OCI-LY7 (cell line): ENCODE measurements at regions not wholly inside any gene's neighbourhood (a gene's known extent, or its start where the extent isn't known, plus 50 kb on each side); places are given as distances from the start of the nearest gene placed in this dataset.

Experiments
- BruUV-seq: library from RNA; stranded (reverse); fragments of 400-500 nt; replicated peaks from 2 replicates; lab custom pipeline; 2021; lab: Mats Ljungman, UMichigan
- CTCF ChIA-PET: fragments of 300-600 bp; sonication (Branson Sonifier 250); formaldehyde crosslinking; loops from one replicate; lab custom pipeline; 2022; ENCODE audit warnings: antibody characterized with exemption; ENCODE audit not compliant: unreplicated experiment; lab: Charles Lee
- POLR2A ChIA-PET: fragments of 300-600 bp; sonication (Branson Sonifier 250); formaldehyde crosslinking; loops from one replicate; lab custom pipeline; 2022; ENCODE audit warnings: antibody characterized with exemption; lab: Charles Lee
- DNase-seq: peaks from one replicate; pipeline ENCODE4 v3.0.0-alpha.2; 2015; ENCODE audit warnings: low spot score
- H2AFZ ChIP-seq: fragments of 200-600 bp; sonication (generic), shearing (Covaris generic); 2 replicates; pipeline ENCODE4 v1.6.1; 2014; ENCODE audit warnings: mild to moderate bottlenecking, antibody characterized with exemption, low read length, moderate library complexity
- H3K27ac ChIP-seq: fragments of 200-600 bp; sonication (generic); 2 replicates; pipeline ENCODE4 v1.5.1; 2014; ENCODE audit warnings: mixed run types, low read depth, mild to moderate bottlenecking, moderate library complexity, low read length, inconsistent platforms; ENCODE audit not compliant: poor library complexity, severe bottlenecking
- H3K36me3 ChIP-seq: fragments of 200-600 bp; sonication (generic); 2 replicates; pipeline ENCODE4 v1.6.1; 2014; ENCODE audit warnings: mild to moderate bottlenecking, antibody characterized with exemption, low read length, moderate library complexity, mixed read lengths; ENCODE audit not compliant: insufficient read depth
- H3K4me1 ChIP-seq: fragments of 200-600 bp; sonication (generic); 2 replicates; pipeline ENCODE4 v1.5.1; 2014; ENCODE audit warnings: mild to moderate bottlenecking, low read length; ENCODE audit not compliant: insufficient read depth, poor library complexity, severe bottlenecking
- H3K4me2 ChIP-seq: fragments of 200-600 bp; sonication (generic); 2 replicates; pipeline ENCODE4 v1.6.1; 2014; ENCODE audit warnings: mild to moderate bottlenecking, low read length
- H3K4me3 ChIP-seq: fragments of 200-600 bp; sonication (generic); 2 replicates; pipeline ENCODE4 v1.5.1; 2014; ENCODE audit warnings: mild to moderate bottlenecking, low read depth, low read length; ENCODE audit not compliant: poor library complexity, severe bottlenecking
- H3K79me2 ChIP-seq: fragments of 200-600 bp; sonication (generic); 2 replicates; pipeline ENCODE4 v1.6.1; 2016; ENCODE audit warnings: low read depth, mild to moderate bottlenecking, low read length, moderate library complexity, mixed read lengths; ENCODE audit not compliant: insufficient read depth
- H3K9me2 ChIP-seq: fragments of 200-600 bp; sonication (generic); 2 replicates; pipeline ENCODE4 v1.6.1; 2016; ENCODE audit warnings: mild to moderate bottlenecking, low read length, mixed read lengths; ENCODE audit not compliant: insufficient read depth
- H3K9me3 ChIP-seq: fragments of 200-600 bp; sonication (generic); 2 replicates; pipeline ENCODE4 v1.6.1; 2014; ENCODE audit warnings: mild to moderate bottlenecking, mixed run types, low read length, mixed read lengths
- H4K20me1 ChIP-seq: fragments of 200-600 bp; sonication (generic); 2 replicates; pipeline ENCODE4 v1.6.1; 2014; ENCODE audit warnings: mild to moderate bottlenecking, antibody characterized with exemption, low read length, moderate library complexity, mixed read lengths; ENCODE audit not compliant: insufficient read depth
- EZH2phosphoT487 ChIP-seq: fragments of 200-600 bp; sonication (generic); IDR thresholded peaks from 2 replicates; pipeline ENCODE4 v1.6.1; 2018; ENCODE audit warnings: low read depth, borderline replicate concordance, mild to moderate bottlenecking, mixed run types, antibody characterized with exemption, low read length, moderate library complexity, mixed read lengths
- intact Hi-C: fragments of 100-400 bp; cut with micrococcal nuclease; formaldehyde crosslinking; loops from one replicate; pipeline ENCODE4 v1.10.0; 2022; ENCODE audit not compliant: unreplicated experiment
- TF ChIP-seq, protein P1 (sequence below): fragments of 200-600 bp; sonication (generic); conservative IDR thresholded peaks from 2 replicates; pipeline ENCODE4 v1.5.1; 2014; ENCODE audit warnings: mild to moderate bottlenecking, antibody characterized with exemption, low read length, moderate library complexity, mixed read lengths

GRCh38 chr11:109981031-109981636 is 112.1 kb upstream of the ZC3H12C start:
- TF ChIP-seq, protein P1, sequence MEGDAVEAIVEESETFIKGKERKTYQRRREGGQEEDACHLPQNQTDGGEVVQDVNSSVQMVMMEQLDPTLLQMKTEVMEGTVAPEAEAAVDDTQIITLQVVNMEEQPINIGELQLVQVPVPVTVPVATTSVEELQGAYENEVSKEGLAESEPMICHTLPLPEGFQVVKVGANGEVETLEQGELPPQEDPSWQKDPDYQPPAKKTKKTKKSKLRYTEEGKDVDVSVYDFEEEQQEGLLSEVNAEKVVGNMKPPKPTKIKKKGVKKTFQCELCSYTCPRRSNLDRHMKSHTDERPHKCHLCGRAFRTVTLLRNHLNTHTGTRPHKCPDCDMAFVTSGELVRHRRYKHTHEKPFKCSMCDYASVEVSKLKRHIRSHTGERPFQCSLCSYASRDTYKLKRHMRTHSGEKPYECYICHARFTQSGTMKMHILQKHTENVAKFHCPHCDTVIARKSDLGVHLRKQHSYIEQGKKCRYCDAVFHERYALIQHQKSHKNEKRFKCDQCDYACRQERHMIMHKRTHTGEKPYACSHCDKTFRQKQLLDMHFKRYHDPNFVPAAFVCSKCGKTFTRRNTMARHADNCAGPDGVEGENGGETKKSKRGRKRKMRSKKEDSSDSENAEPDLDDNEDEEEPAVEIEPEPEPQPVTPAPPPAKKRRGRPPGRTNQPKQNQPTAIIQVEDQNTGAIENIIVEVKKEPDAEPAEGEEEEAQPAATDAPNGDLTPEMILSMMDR: no peak
- TF ChIP-seq EZH2phosphoT487: no peak
- DNase-seq: no peak
- ChIA-PET POLR2A (interaction anchor here (0.6 kb wide), 1 partner anchor 16 kb away, joined by 3 read pairs; no protein-coding TSS in a partner anchor), CTCF (no interaction called here)
- H3K4me3 ChIP-seq: no peak overlapping the region
- no peaks in the 10 kb centered on the region for H4K20me1 ChIP-seq
- no peaks in the 10 kb centered on the region for H3K36me3 ChIP-seq
- no TSS peak for BruUV-seq
- H3K9me3 ChIP-seq: no peaks in the 10 kb centered on the region
- intact Hi-C loops: no loop called here
- H3K4me1 ChIP-seq: peaks cover 20% of the 10 kb centered on the region
- no peak overlapping the region for H3K27ac ChIP-seq
- no peak overlapping the region for H3K4me2 ChIP-seq
- no peaks in the 10 kb centered on the region for H3K79me2 ChIP-seq
- no peaks in the 10 kb centered on the region for H3K9me2 ChIP-seq
- H2AFZ ChIP-seq: no peak overlapping the region

DNA sequence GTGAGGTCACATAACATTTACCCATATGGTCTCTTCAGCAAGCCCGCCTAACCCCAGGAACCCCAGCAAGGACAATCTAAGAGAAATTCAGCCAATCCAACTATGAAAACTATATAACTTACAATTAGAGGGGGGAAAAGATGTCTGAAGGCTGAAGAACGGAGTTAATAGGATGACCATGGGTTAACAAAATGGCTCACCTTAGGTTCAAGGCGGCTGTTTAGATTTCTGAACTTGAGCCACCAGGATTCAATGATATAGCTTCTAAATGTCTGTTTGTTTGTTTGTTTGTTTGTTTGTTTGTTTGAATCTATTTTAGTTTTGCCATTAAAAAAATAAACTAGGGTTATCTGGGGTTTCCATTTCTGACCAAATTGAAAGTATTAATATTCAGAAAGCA is 109.8 kb upstream of the ZC3H12C start:
- Histone ChIP-seq H3K4me1 (peaks cover 20% of the 10 kb centered on the region), H3K4me3 (no peak overlapping the region), H3K9me2 (no peaks in the 10 kb centered on the region), H2AFZ (peak overlapping the region; percentile 96; the same call in 1 of the 2 replicates), H3K4me2 (no peak overlapping the region), H3K27ac (no peak overlapping the region), H4K20me1 (no peaks in the 10 kb centered on the region), H3K79me2 (no peaks in the 10 kb centered on the region), H3K36me3 (no peaks in the 10 kb centered on the region), H3K9me3 (no peaks in the 10 kb centered on the region)
- ChIA-PET CTCF (no interaction called here), POLR2A (interaction anchor here (0.6 to 3.9 kb wide), 3 partner anchors 9 to 509 kb away, joined by 3 to 22 read pairs (median 3); no protein-coding TSS in a partner anchor)
- DNase-seq: no peak
- TF ChIP-seq, protein P1: no peak
- no peak for TF ChIP-seq EZH2phosphoT487
- intact Hi-C loops: no loop called here
- BruUV-seq: no TSS peak
